ENCODE measurements at regions not wholly inside any gene's neighbourhood (a gene's known extent, or its start where the extent isn't known, plus 50 kb on each side); places are given as distances from the start of the nearest gene placed in this dataset.

DNA sequence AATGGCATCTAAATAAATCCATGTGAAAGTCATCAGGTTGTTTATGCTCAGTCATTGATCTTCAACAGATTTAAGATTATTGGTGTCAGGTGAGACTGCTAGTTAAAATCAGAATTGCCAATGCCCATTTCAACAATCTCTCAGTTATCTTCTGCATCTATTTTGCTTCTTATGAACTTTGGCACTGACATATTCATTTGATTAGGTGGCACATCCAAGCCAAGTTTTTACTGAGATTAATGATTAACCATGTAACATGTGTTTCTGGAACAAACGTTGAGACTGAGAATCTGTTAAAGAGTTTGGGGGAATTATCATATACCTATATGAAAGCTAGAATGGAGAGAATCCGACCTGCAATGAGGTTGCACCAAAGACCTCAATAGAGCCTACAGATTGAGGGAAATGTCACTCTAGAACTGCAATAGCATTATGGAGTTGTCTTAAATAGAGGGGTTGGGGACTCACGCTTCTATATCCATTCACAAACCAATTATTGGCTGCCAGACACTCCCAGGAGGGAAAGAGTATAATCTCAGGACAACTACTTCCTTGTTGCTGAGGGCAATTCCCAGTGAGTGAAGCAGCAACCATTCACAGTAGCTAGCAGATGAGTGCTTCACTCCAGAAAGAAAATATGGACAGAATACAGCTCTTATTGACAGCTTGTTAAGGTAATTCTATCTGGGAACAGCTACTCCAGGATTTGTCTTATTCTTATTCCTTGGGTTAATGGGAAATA is 891.3 kb downstream of the SQOR start:
- no peaks in the 10 kb centered on the region for H3K4me1 ChIP-seq (replicated peaks in 1 of 2)
- intact Hi-C loops (cut with DNase I) = no loop called here
- no peak overlapping the region for H3K27ac ChIP-seq
- H3K4me3 ChIP-seq = no peak overlapping the region
- no peaks in the 10 kb centered on the region for H3K27me3 ChIP-seq
- H3K9me3 ChIP-seq (replicated peaks in 1 of 3) = no peaks in the 10 kb centered on the region
- H3K36me3 ChIP-seq (replicated peaks in 1 of 2) = no peaks in the 10 kb centered on the region
- TF ChIP-seq POLR2A (IDR thresholded peaks at IDR 0.05) = no peak
- TF ChIP-seq, protein P1, sequence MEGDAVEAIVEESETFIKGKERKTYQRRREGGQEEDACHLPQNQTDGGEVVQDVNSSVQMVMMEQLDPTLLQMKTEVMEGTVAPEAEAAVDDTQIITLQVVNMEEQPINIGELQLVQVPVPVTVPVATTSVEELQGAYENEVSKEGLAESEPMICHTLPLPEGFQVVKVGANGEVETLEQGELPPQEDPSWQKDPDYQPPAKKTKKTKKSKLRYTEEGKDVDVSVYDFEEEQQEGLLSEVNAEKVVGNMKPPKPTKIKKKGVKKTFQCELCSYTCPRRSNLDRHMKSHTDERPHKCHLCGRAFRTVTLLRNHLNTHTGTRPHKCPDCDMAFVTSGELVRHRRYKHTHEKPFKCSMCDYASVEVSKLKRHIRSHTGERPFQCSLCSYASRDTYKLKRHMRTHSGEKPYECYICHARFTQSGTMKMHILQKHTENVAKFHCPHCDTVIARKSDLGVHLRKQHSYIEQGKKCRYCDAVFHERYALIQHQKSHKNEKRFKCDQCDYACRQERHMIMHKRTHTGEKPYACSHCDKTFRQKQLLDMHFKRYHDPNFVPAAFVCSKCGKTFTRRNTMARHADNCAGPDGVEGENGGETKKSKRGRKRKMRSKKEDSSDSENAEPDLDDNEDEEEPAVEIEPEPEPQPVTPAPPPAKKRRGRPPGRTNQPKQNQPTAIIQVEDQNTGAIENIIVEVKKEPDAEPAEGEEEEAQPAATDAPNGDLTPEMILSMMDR (IDR thresholded peaks at IDR 0.05) = no peak
- no peak for DNase-seq
- 54 to 67% (median 62%) methylated on average over 3 of the region's 3 CpGs for WGBS, 4 donors

DNA sequence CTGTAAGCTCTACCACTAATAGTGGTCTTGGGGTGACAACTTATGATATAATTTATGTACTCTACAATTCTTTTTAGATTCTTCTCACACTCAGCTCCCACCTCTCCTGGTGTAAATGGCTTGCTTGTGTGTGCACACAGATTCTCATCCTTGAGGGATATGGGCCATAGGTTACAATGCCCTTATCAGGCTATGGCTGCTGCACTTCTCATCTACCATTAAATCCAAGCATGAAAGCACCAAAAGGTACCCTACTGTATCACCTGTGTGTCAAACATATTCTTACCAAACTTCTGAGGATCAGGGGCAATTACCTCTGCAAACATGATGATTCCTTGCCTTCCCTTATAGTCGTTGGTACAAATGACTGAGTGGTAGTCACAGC is 891.9 kb downstream of the SQOR start:
- no peaks in the 10 kb centered on the region for H3K9me3 ChIP-seq (replicated peaks in 1 of 3)
- TF ChIP-seq, protein P1 (IDR thresholded peaks at IDR 0.05) = no peak
- no peak for TF ChIP-seq POLR2A (IDR thresholded peaks at IDR 0.05)
- H3K27ac ChIP-seq = no peak overlapping the region
- WGBS, 4 donors = 24 to 55% (median 46%) methylated on average over 1 of the region's 1 CpG
- intact Hi-C loops (cut with DNase I) = no loop called here
- no peaks in the 10 kb centered on the region for H3K36me3 ChIP-seq (replicated peaks in 1 of 2)
- no peaks in the 10 kb centered on the region for H3K4me1 ChIP-seq (replicated peaks in 1 of 2)
- no peaks in the 10 kb centered on the region for H3K27me3 ChIP-seq
- DNase-seq = no peak
- H3K4me3 ChIP-seq = no peak overlapping the region

DNA sequence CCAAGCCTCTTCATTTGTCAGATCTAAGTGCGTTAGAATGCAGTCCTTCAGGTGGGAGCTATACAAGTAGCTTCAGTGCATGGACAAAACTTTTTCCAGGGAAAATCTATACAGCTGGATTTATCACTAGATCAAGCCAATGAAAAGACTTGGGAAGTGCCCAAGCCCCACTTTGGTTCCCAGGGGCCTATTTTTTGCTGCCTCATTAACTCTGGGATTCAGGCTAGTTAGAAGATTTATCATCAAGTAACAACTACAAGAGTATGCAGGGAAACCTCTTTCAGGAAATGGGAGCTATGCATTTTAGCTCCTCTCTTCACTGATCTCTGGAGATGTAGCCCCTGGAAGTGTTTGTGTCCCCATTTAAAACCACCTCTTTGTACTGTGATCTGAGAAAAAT is 908.8 kb downstream of the SQOR start:
- 44 to 63% (median 55%) methylated on average over 1 of the region's 1 CpG for WGBS, 4 donors
- Histone ChIP-seq H3K27me3 (no peaks in the 10 kb centered on the region), H3K36me3 (replicated peaks in 1 of 2) (no peaks in the 10 kb centered on the region), H3K4me1 (replicated peaks in 1 of 2) (no peaks in the 10 kb centered on the region), H3K9me3 (replicated peaks in 1 of 3) (no peaks in the 10 kb centered on the region), H3K4me3 (no peak overlapping the region), H3K27ac (no peak overlapping the region)
- intact Hi-C loops (cut with DNase I) = no loop called here
- DNase-seq = no peak
- TF ChIP-seq POLR2A (IDR thresholded peaks at IDR 0.05) = no peak
- TF ChIP-seq, protein P1 (IDR thresholded peaks at IDR 0.05) = no peak

GRCh38 chr15:46548989-46549388 is 914.2 kb downstream of the SQOR start:
- no peaks in the 10 kb centered on the region for H3K9me3 ChIP-seq (replicated peaks in 1 of 3)
- TF ChIP-seq POLR2A (IDR thresholded peaks at IDR 0.05) = no peak
- TF ChIP-seq, protein P1 (IDR thresholded peaks at IDR 0.05) = no peak
- 82 to 96% (median 86%) methylated on average over 1 of the region's 1 CpG for WGBS, 4 donors
- H3K27me3 ChIP-seq = no peaks in the 10 kb centered on the region
- intact Hi-C loops (cut with DNase I) = no loop called here
- H3K4me3 ChIP-seq = no peak overlapping the region
- no peak overlapping the region for H3K27ac ChIP-seq
- H3K4me1 ChIP-seq (replicated peaks in 1 of 2) = no peaks in the 10 kb centered on the region
- DNase-seq = no peak
- no peaks in the 10 kb centered on the region for H3K36me3 ChIP-seq (replicated peaks in 1 of 2)

Data from adrenal gland (tissue), 9 donors.